ENCODE measurements at regions not wholly inside any gene's neighbourhood (a gene's known extent, or its start where the extent isn't known, plus 50 kb on each side); places are given as distances from the start of the nearest gene placed in this dataset.

- no peaks in the 10 kb centered on the region for H3K9me3 ChIP-seq
- H3K4me2 ChIP-seq, result no peak overlapping the region
- no peak for ATAC-seq
- DNase-seq (ENCODE audit: low read depth in 1 of 2, low spot score in 1 of 2), result no peak
- TF ChIP-seq NFE2L2 (conservative IDR thresholded peaks at IDR 0.05; ENCODE audit: low read length), result no peak
- no peak for TF ChIP-seq FOXS1 (CRISPR knock-in tag; IDR thresholded peaks at IDR 0.05)
- no peak for TF ChIP-seq JUN (IDR thresholded peaks at IDR 0.05)
- TF ChIP-seq CTCF (IDR thresholded peaks at IDR 0.05), result no peak
- no peak for TF ChIP-seq JUNB (IDR thresholded peaks at IDR 0.05)
- no peak for TF ChIP-seq POLR2AphosphoS2 (conservative IDR thresholded peaks at IDR 0.05; ENCODE audit: low read length)
- no peak for TF ChIP-seq CBX8 (IDR thresholded peaks at IDR 0.05)
- TF ChIP-seq REST (IDR thresholded peaks at IDR 0.05), result no peak
- no peak overlapping the region for H3K4me3 ChIP-seq
- H3K4me1 ChIP-seq, result no peaks in the 10 kb centered on the region
- POLR2A ChIA-PET, result no interaction called here
- 31% methylated on average over 6 of the region's 6 CpGs for WGBS (ENCODE audit: missing lambda C conversion rate)
- FAIRE-seq, result no peak
- CTCF ChIA-PET, result interaction anchor here (0.6 kb wide), 1 partner anchor 78 kb away, joined by 3 read pairs; no protein-coding TSS in a partner anchor
- H3K27ac ChIP-seq, result no peak overlapping the region
Observed at GRCh38 chr15:25971053-25971452, 107.9 kb upstream of the ATP10A start.

GRCh38 chr15:25969886-25970285 is 106.8 kb upstream of the ATP10A start:
- no peaks in the 10 kb centered on the region for H3K9me3 ChIP-seq
- no peak for ATAC-seq
- ChIA-PET CTCF (no interaction called here), POLR2A (no interaction called here)
- no peaks in the 10 kb centered on the region for H3K4me1 ChIP-seq
- TF ChIP-seq E2F6 (IDR thresholded peaks at IDR 0.05; ENCODE audit: borderline replicate concordance, low read depth) (no peak), REST (IDR thresholded peaks at IDR 0.05) (no peak), CHD2 (IDR thresholded peaks at IDR 0.05; ENCODE audit: low read length, partially characterized antibody) (no peak), HMGXB4 (CRISPR knock-in tag; IDR thresholded peaks at IDR 0.05; ENCODE audit: borderline replicate concordance) (no peak), MAX (IDR thresholded peaks at IDR 0.05) (no peak), MAZ (IDR thresholded peaks at IDR 0.05; ENCODE audit: borderline replicate concordance, low read depth, low read length) (no peak), BCL3 (IDR thresholded peaks at IDR 0.05) (no peak), ZC3H11A (IDR thresholded peaks at IDR 0.05) (no peak), HEYL (CRISPR knock-in tag; IDR thresholded peaks at IDR 0.05) (no peak), NPAS2 (CRISPR knock-in tag; IDR thresholded peaks at IDR 0.05; ENCODE audit: borderline replicate concordance) (no peak), JUNB (IDR thresholded peaks at IDR 0.05) (no peak), HOXB13 (CRISPR knock-in tag; IDR thresholded peaks at IDR 0.05; ENCODE audit: low read depth) (no peak), GATA3 (IDR thresholded peaks at IDR 0.05; ENCODE audit: borderline replicate concordance) (no peak)
- FAIRE-seq, result no peak
- WGBS (ENCODE audit: missing lambda C conversion rate), result 11% methylated on average over 4 of the region's 4 CpGs
- H3K27ac ChIP-seq, result no peak overlapping the region
- H3K4me3 ChIP-seq, result no peak overlapping the region
- no peak for DNase-seq (ENCODE audit: low read depth in 1 of 2, low spot score in 1 of 2)
- H3K4me2 ChIP-seq, result no peak overlapping the region

Measured in A549 (cell line).